Nephron (organoid): ENCODE measurements at regions not wholly inside any gene's neighbourhood (a gene's known extent, or its start where the extent isn't known, plus 50 kb on each side); places are given as distances from the start of the nearest gene placed in this dataset.
A peak's percentile ranks its signal among the peaks of the same experiment; 100 is the strongest.
"Not testable (repeated sequence)": the region's sequence is repeated elsewhere in the genome, so short reads cannot be mapped to it uniquely, and the experiment has no call there.

Experiments used
- H3K27ac Mint-ChIP-seq, 3 experiments: 2 replicates each; pipeline ENCODE4 v1.8.0; 2020; ENCODE audit warnings: mixed read lengths in 3 of 3, mild to moderate bottlenecking in 2 of 3, moderate library complexity in 1 of 3
- H3K27me3 Mint-ChIP-seq: 2 replicates; pipeline ENCODE4 v1.8.0; 2021; ENCODE audit warnings: low read depth, mild to moderate bottlenecking, moderate library complexity, mixed read lengths
- H3K36me3 Mint-ChIP-seq: 2 replicates; pipeline ENCODE4 v1.8.0; 2020; ENCODE audit warnings: low read depth, mixed read lengths
- H3K4me1 Mint-ChIP-seq: 2 replicates; pipeline ENCODE4 v1.8.0; 2020; ENCODE audit warnings: mixed read lengths
- H3K4me3 Mint-ChIP-seq, 3 experiments: 2 replicates each; pipeline ENCODE4 v1.8.0; 2020; ENCODE audit warnings: mild to moderate bottlenecking in 3 of 3, mixed read lengths in 3 of 3, moderate library complexity in 2 of 3
- H3K9me3 Mint-ChIP-seq: 2 replicates; pipeline ENCODE4 v1.8.0; 2020; ENCODE audit warnings: mixed read lengths
- TF ChIP-seq, protein P1 (sequence below), 3 experiments: fragments of 200-600 bp; sonication (generic); IDR thresholded peaks; one replicate each; pipeline ENCODE4 v1.5.0; 2021; ENCODE audit warnings: antibody characterized with exemption in 3 of 3; ENCODE audit not compliant: unreplicated experiment in 3 of 3

DNA sequence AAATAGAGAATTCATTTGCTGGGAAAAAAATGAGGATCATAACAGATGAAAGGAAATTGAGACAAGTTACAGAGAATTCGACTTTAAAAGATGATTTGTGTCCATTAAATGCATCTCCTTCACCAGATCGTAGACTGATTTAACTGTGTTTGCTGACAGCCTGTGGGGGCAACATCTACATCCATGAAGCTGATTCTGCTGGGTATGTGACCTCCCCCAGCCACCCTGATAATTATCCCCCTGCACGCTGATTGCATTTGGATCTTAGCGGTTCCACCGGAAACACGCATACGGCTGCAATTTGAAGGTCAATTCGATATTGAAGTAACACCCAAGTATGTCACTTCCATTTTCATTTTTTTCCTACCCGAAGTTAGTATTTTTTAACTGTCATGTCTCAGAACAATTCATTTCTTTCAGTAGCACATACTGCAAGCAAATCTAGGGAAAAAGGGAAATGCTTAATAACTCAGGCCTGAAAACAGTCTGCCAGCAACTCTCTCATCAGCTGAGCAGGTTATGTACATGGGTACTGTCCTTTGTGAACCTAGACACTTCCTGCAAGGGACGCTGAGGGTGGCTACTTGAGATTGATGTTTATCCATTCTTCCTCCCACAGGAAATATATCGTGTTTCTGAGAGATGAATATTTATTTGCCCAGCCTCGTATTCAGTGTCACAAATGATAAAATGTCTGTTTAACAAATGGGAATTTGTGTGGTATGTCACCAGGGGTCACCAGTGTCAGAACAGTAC is 134.9 kb downstream of the ZNF22 start:
- Mint-ChIP-seq H3K27me3 (no peaks in the 10 kb centered on the region), H3K4me1 (peaks cover 16% of the 10 kb centered on the region)
- TF ChIP-seq, protein P1, sequence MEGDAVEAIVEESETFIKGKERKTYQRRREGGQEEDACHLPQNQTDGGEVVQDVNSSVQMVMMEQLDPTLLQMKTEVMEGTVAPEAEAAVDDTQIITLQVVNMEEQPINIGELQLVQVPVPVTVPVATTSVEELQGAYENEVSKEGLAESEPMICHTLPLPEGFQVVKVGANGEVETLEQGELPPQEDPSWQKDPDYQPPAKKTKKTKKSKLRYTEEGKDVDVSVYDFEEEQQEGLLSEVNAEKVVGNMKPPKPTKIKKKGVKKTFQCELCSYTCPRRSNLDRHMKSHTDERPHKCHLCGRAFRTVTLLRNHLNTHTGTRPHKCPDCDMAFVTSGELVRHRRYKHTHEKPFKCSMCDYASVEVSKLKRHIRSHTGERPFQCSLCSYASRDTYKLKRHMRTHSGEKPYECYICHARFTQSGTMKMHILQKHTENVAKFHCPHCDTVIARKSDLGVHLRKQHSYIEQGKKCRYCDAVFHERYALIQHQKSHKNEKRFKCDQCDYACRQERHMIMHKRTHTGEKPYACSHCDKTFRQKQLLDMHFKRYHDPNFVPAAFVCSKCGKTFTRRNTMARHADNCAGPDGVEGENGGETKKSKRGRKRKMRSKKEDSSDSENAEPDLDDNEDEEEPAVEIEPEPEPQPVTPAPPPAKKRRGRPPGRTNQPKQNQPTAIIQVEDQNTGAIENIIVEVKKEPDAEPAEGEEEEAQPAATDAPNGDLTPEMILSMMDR (IDR thresholded peaks at IDR 0.05; ENCODE audit: unreplicated experiment in 3 of 3), result no peak

GRCh38 chr10:45136256-45136655 is 135.5 kb downstream of the ZNF22 start:
- TF ChIP-seq, protein P1 (IDR thresholded peaks at IDR 0.05; ENCODE audit: unreplicated experiment in 3 of 3), result no peak
- peaks cover 1% of the 10 kb centered on the region for H3K27me3 Mint-ChIP-seq
- H3K4me1 Mint-ChIP-seq, result peaks cover 16% of the 10 kb centered on the region
- H3K27ac Mint-ChIP-seq, result peak overlapping the region; percentile 59 to 80 (median 72)
- H3K36me3 Mint-ChIP-seq, result no peaks in the 10 kb centered on the region
- H3K4me3 Mint-ChIP-seq, result peak overlapping the region in 2 of 3 experiments; percentile 1 to 43
- no peaks in the 10 kb centered on the region for H3K9me3 Mint-ChIP-seq

More for the DNA sequence above, 134.9 kb downstream of the ZNF22 start:
- peak overlapping the region in 2 of 3 experiments; percentile 16 to 17 for H3K4me3 Mint-ChIP-seq
- peak overlapping the region; percentile 59 to 80 (median 72) for H3K27ac Mint-ChIP-seq
- H3K9me3 Mint-ChIP-seq, result no peaks in the 10 kb centered on the region
- H3K36me3 Mint-ChIP-seq, result no peaks in the 10 kb centered on the region

DNA sequence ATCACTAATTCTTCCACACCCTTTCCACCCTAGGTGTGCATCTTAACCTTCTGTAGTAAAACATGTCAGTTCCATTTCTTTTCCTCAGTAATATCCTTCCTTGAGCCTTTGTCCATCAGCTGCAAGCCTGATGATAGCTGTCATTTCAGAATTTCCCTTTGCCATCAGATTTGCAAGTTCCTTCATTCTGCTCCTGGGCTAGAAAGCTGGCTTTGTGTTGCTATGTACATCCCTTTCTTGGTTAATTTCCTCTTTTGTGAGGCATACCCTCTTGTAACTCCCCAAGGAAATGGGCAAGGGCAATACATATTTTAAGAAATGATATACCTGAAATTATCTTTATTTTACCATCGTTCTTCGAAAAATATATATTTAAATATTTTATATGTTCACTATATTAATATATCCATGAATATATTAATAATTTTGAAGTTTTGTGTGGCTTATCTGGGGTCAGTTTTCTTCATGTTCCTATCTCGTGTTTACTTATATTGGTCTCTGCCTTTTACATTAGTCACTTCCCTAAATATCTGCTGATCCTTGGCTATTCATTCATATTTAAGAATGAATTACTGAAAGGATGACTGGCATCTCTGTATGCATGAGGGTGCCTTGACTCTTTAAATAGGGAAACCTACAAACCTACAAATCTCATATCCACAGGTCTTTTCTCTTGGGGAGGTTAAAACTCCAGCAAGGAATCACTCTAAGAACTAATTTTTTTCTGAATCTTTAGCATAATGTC is 143.8 kb downstream of the ZNF22 start:
- Mint-ChIP-seq H3K9me3 (no peaks in the 10 kb centered on the region), H3K27ac (no peak overlapping the region), H3K4me1 (no peaks in the 10 kb centered on the region), H3K4me3 (no peak overlapping the region), H3K36me3 (no peaks in the 10 kb centered on the region), H3K27me3 (peaks cover 4% of the 10 kb centered on the region)
- TF ChIP-seq, protein P1 (IDR thresholded peaks at IDR 0.05; ENCODE audit: unreplicated experiment in 3 of 3), result no peak

DNA sequence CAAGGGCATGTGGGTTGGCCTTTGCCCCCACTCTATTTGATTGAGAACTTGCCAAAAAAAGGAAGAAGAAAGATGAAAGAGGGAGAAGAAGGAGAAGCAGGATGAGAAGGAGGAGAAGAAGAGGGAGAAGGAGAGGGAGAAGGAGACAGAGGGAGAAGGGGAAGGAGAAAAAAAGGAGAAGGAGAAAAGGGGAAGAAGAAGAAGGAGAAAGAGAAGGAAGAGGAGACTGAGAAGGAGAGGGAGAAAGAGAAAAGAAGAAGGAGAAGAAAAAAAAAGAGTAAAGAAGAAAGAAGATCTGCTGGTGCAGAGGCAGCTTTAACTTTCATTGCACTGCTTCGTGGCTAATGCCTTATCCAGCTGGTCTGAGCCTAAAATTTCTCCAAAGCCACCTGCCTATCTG is 144.4 kb downstream of the ZNF22 start:
- H3K9me3 Mint-ChIP-seq, H3K36me3 Mint-ChIP-seq, H3K4me1 Mint-ChIP-seq, H3K27me3 Mint-ChIP-seq, H3K27ac Mint-ChIP-seq, H3K4me3 Mint-ChIP-seq: not testable (repeated sequence)

GRCh38 chr10:45147000-45147399 is 146.3 kb downstream of the ZNF22 start:
- Mint-ChIP-seq H3K4me3 (no peak overlapping the region), H3K4me1 (no peaks in the 10 kb centered on the region)
- TF ChIP-seq, protein P1 (IDR thresholded peaks at IDR 0.05; ENCODE audit: unreplicated experiment in 3 of 3), result no peak

DNA sequence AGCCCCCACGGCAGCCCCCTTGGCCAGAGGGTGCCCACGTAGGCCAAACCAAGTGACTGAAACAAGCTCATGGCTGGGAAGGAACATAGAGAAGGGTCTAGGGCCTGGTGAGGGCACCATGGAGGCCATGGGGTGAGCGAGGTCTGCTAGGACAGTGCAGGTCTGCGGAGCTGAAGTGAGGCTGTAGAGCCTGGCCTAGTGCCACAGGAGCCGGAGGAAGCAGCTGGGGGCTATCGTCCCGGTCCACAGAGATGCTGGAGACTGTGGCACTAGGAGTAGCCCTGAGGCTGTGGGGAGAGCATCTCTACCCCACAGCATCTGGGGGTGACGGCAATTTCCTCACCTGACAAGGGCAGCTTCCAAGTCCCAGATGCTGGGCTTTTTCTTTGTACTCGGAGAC is 150.3 kb downstream of the ZNF22 start:
- Mint-ChIP-seq H3K4me1 (no peaks in the 10 kb centered on the region), H3K27ac (no peak overlapping the region), H3K36me3 (no peaks in the 10 kb centered on the region), H3K4me3 (no peak overlapping the region), H3K9me3 (no peaks in the 10 kb centered on the region), H3K27me3 (peaks cover 3% of the 10 kb centered on the region)
- TF ChIP-seq, protein P1 (IDR thresholded peaks at IDR 0.05; ENCODE audit: unreplicated experiment in 3 of 3), result no peak

More at GRCh38 chr10:45147000-45147399, 146.3 kb downstream of the ZNF22 start:
- Mint-ChIP-seq H3K36me3 (no peaks in the 10 kb centered on the region), H3K27me3 (no peaks in the 10 kb centered on the region), H3K27ac (no peak overlapping the region), H3K9me3 (no peaks in the 10 kb centered on the region)
